Osteoblast (primary cell): ENCODE measurements at regions not wholly inside any gene's neighbourhood (a gene's known extent, or its start where the extent isn't known, plus 50 kb on each side); places are given as distances from the start of the nearest gene placed in this dataset.

Experiments used
- DNase-seq: peaks from one replicate; pipeline ENCODE4 v3.0.0; 2011; ENCODE audit warnings: low spot score, mixed read lengths; ENCODE audit not compliant: insufficient read length; ENCODE audit errors: missing footprints
- H2AFZ ChIP-seq: 2 replicates; pipeline ENCODE4 v1.6.0; 2011; ENCODE audit warnings: mild to moderate bottlenecking, low read length
- H3K27ac ChIP-seq: 2 replicates; pipeline ENCODE4 v1.5.1; 2011; ENCODE audit warnings: mild to moderate bottlenecking, low read depth, low read length, moderate library complexity
- H3K27me3 ChIP-seq: 2 replicates; pipeline ENCODE4 v1.6.0; 2012; ENCODE audit warnings: mild to moderate bottlenecking, control low read depth, inconsistent platforms, low read length, moderate library complexity; ENCODE audit not compliant: insufficient read depth
- H3K36me3 ChIP-seq: 2 replicates; pipeline ENCODE4 v1.5.1; 2011; ENCODE audit warnings: mild to moderate bottlenecking, low read length, control low read depth, moderate library complexity; ENCODE audit not compliant: insufficient read depth
- H3K4me1 ChIP-seq: 2 replicates; pipeline ENCODE4 v1.5.1; 2011; ENCODE audit warnings: mild to moderate bottlenecking, low read length, control low read depth, moderate library complexity; ENCODE audit not compliant: insufficient read depth
- H3K4me2 ChIP-seq: 2 replicates; pipeline ENCODE4 v1.6.0; 2011; ENCODE audit warnings: mild to moderate bottlenecking, low read length; ENCODE audit not compliant: insufficient read depth
- H3K4me3 ChIP-seq: fragments of 200-600 bp; sonication (generic); 3 replicates; pipeline ENCODE4 v1.5.1; 2012; ENCODE audit warnings: mild to moderate bottlenecking, low read length, inconsistent platforms; ENCODE audit not compliant: insufficient read depth
- H3K79me2 ChIP-seq: 2 replicates; pipeline ENCODE4 v1.6.0; 2012; ENCODE audit warnings: mild to moderate bottlenecking, low read length, control low read depth, inconsistent platforms; ENCODE audit not compliant: insufficient read depth
- H3K9me3 ChIP-seq: 2 replicates; pipeline ENCODE4 v1.5.1; 2011; ENCODE audit warnings: low read depth, low read length, control low read depth
- H4K20me1 ChIP-seq: 2 replicates; pipeline ENCODE4 v1.6.0; 2012; ENCODE audit warnings: mild to moderate bottlenecking, low read length, control low read depth; ENCODE audit not compliant: insufficient read depth
- CTCF ChIP-seq: IDR thresholded peaks from 2 replicates; pipeline ENCODE4 v1.5.1; 2011; ENCODE audit warnings: mild to moderate bottlenecking, low read depth, low read length, moderate library complexity; ENCODE audit errors: extremely low read depth

GRCh38 chr6:104580452-104580851 lies 279.3 kb downstream of the HACE1 start:
- H3K79me2 ChIP-seq, result no peaks in the 10 kb centered on the region
- no peak for TF ChIP-seq CTCF
- no peaks in the 10 kb centered on the region for H3K4me1 ChIP-seq
- H3K27ac ChIP-seq, result no peak overlapping the region
- H3K27me3 ChIP-seq, result no peaks in the 10 kb centered on the region
- H3K4me2 ChIP-seq, result no peak overlapping the region
- no peaks in the 10 kb centered on the region for H3K36me3 ChIP-seq
- H2AFZ ChIP-seq, result no peak overlapping the region
- no peak for DNase-seq
- H3K9me3 ChIP-seq, result no peaks in the 10 kb centered on the region
- no peak overlapping the region for H3K4me3 ChIP-seq
- H4K20me1 ChIP-seq, result no peaks in the 10 kb centered on the region

- H3K27me3 ChIP-seq, result no peaks in the 10 kb centered on the region
- H2AFZ ChIP-seq, result no peak overlapping the region
- H3K4me3 ChIP-seq, result no peak overlapping the region
- H3K79me2 ChIP-seq, result no peaks in the 10 kb centered on the region
- no peaks in the 10 kb centered on the region for H3K36me3 ChIP-seq
- no peak overlapping the region for H3K4me2 ChIP-seq
- no peaks in the 10 kb centered on the region for H4K20me1 ChIP-seq
- H3K9me3 ChIP-seq, result no peaks in the 10 kb centered on the region
- DNase-seq, result no peak
- H3K4me1 ChIP-seq, result no peaks in the 10 kb centered on the region
- no peak for TF ChIP-seq CTCF
- H3K27ac ChIP-seq, result no peak overlapping the region
Observed at GRCh38 chr6:104579310-104579863, 280.3 kb downstream of the HACE1 start.

GRCh38 chr6:104575536-104575935 lies 284.2 kb downstream of the HACE1 start:
- Histone ChIP-seq H2AFZ (no peak overlapping the region), H3K4me2 (no peak overlapping the region), H3K27ac (no peak overlapping the region), H3K9me3 (peaks cover 2% of the 10 kb centered on the region), H4K20me1 (no peaks in the 10 kb centered on the region), H3K36me3 (no peaks in the 10 kb centered on the region), H3K4me1 (no peaks in the 10 kb centered on the region), H3K4me3 (no peak overlapping the region), H3K27me3 (no peaks in the 10 kb centered on the region), H3K79me2 (no peaks in the 10 kb centered on the region)
- no peak for TF ChIP-seq CTCF
- DNase-seq, result no peak

GRCh38 chr6:104574135-104574750 lies 285.5 kb downstream of the HACE1 start:
- no peaks in the 10 kb centered on the region for H3K4me1 ChIP-seq
- H3K36me3 ChIP-seq, result no peaks in the 10 kb centered on the region
- TF ChIP-seq CTCF, result no peak
- no peaks in the 10 kb centered on the region for H4K20me1 ChIP-seq
- H3K4me3 ChIP-seq, result no peak overlapping the region
- no peak overlapping the region for H3K27ac ChIP-seq
- no peak for DNase-seq
- no peak overlapping the region for H2AFZ ChIP-seq
- peaks cover 2% of the 10 kb centered on the region for H3K9me3 ChIP-seq
- no peaks in the 10 kb centered on the region for H3K79me2 ChIP-seq
- no peaks in the 10 kb centered on the region for H3K27me3 ChIP-seq
- no peak overlapping the region for H3K4me2 ChIP-seq
